ENCODE measurements at regions not wholly inside any gene's neighbourhood (a gene's known extent, or its start where the extent isn't known, plus 50 kb on each side); places are given as distances from the start of the nearest gene placed in this dataset.
A peak's percentile ranks its signal among the peaks of the same experiment; 100 is the strongest.

DNA sequence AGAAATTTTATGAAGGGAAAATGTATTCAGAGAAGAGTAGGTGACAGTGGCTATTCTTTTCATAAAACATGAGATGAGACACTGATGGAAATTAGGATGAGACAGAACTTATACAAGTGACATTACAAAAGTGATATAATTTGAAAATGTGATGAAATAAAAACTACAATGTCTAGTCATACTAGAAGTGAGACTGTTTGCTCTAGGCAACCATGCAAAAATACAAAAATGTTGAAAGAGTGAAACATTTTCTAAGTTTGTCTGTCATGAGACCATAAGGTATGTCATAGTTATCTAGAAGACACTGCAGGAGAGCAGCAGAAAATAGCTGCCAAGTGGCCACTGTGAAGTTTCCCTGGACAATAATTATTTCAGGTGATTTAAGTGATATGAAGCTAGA, 459.5 kb downstream of the DIPK2A start:
- Histone ChIP-seq H3K27ac (ENCODE audit: low read depth, low read length) (no peak overlapping the region), H3K79me2 (ENCODE audit: insufficient read depth, low read length) (no peaks in the 10 kb centered on the region), H2AFZ (ENCODE audit: low read depth, low read length) (no peak overlapping the region), H3K9me3 (ENCODE audit: insufficient read depth, low read depth, low read length) (no peaks in the 10 kb centered on the region), H4K20me1 (ENCODE audit: insufficient read depth, low read length) (no peaks in the 10 kb centered on the region), H3K9ac (ENCODE audit: low read length) (no peak overlapping the region), H3K4me3 (ENCODE audit: insufficient read depth, low read depth, low read length) (no peak overlapping the region), H3K27me3 (ENCODE audit: insufficient read depth, low read length) (no peaks in the 10 kb centered on the region), H3K4me1 (ENCODE audit: insufficient read depth, low read length) (no peaks in the 10 kb centered on the region), H3K36me3 (ENCODE audit: insufficient read depth, low read length) (no peaks in the 10 kb centered on the region), H3K4me2 (ENCODE audit: low read length) (no peak overlapping the region)
- H3K4me3 Mint-ChIP-seq (ENCODE audit: unreplicated experiment), result no peak overlapping the region
- FAIRE-seq (no peak), DNase-seq (ENCODE audit: low read depth) (no peak)
- no peaks in the 10 kb centered on the region for H3K36me3 Mint-ChIP-seq (ENCODE audit: low read depth, unreplicated experiment)
- H3K27me3 Mint-ChIP-seq (ENCODE audit: low read depth, unreplicated experiment), result no peaks in the 10 kb centered on the region
- H3K9me3 Mint-ChIP-seq (ENCODE audit: unreplicated experiment), result no peaks in the 10 kb centered on the region
- H3K27ac Mint-ChIP-seq (ENCODE audit: unreplicated experiment), result no peak overlapping the region
- TF ChIP-seq EZH2 (IDR thresholded peaks at IDR 0.05; ENCODE audit: insufficient read depth, low read length) (no peak), CTCF (IDR thresholded peaks at IDR 0.05; ENCODE audit: insufficient read depth, low read depth, low read length) (no peak)
- H3K4me1 Mint-ChIP-seq (ENCODE audit: low read depth, unreplicated experiment), result no peaks in the 10 kb centered on the region

GRCh38 chr3:144433006-144433405, 461.4 kb downstream of the DIPK2A start:
- no peaks in the 10 kb centered on the region for H3K36me3 ChIP-seq (ENCODE audit: insufficient read depth, low read length)
- no peak for TF ChIP-seq CTCF (IDR thresholded peaks at IDR 0.05; ENCODE audit: insufficient read depth, low read depth, low read length)
- no peak for TF ChIP-seq EZH2 (IDR thresholded peaks at IDR 0.05; ENCODE audit: insufficient read depth, low read length)
- H3K4me2 ChIP-seq (ENCODE audit: low read length), result no peak overlapping the region
- FAIRE-seq (no peak), DNase-seq (ENCODE audit: low read depth) (no peak)
- Mint-ChIP-seq H3K4me3 (ENCODE audit: unreplicated experiment) (no peak overlapping the region), H3K9me3 (ENCODE audit: unreplicated experiment) (no peaks in the 10 kb centered on the region), H3K4me1 (ENCODE audit: low read depth, unreplicated experiment) (no peaks in the 10 kb centered on the region), H3K27me3 (ENCODE audit: low read depth, unreplicated experiment) (no peaks in the 10 kb centered on the region), H3K36me3 (ENCODE audit: low read depth, unreplicated experiment) (no peaks in the 10 kb centered on the region), H3K27ac (ENCODE audit: unreplicated experiment) (no peak overlapping the region)
- H2AFZ ChIP-seq (ENCODE audit: low read depth, low read length), result no peak overlapping the region
- H3K79me2 ChIP-seq (ENCODE audit: insufficient read depth, low read length), result no peaks in the 10 kb centered on the region
- no peak overlapping the region for H3K27ac ChIP-seq (ENCODE audit: low read depth, low read length)
- H3K9me3 ChIP-seq (ENCODE audit: insufficient read depth, low read depth, low read length), result no peaks in the 10 kb centered on the region
- no peak overlapping the region for H3K9ac ChIP-seq (ENCODE audit: low read length)
- no peak overlapping the region for H3K4me3 ChIP-seq (ENCODE audit: insufficient read depth, low read depth, low read length)
- H3K27me3 ChIP-seq (ENCODE audit: insufficient read depth, low read length), result no peaks in the 10 kb centered on the region
- no peaks in the 10 kb centered on the region for H4K20me1 ChIP-seq (ENCODE audit: insufficient read depth, low read length)
- H3K4me1 ChIP-seq (ENCODE audit: insufficient read depth, low read length), result no peaks in the 10 kb centered on the region

DNA sequence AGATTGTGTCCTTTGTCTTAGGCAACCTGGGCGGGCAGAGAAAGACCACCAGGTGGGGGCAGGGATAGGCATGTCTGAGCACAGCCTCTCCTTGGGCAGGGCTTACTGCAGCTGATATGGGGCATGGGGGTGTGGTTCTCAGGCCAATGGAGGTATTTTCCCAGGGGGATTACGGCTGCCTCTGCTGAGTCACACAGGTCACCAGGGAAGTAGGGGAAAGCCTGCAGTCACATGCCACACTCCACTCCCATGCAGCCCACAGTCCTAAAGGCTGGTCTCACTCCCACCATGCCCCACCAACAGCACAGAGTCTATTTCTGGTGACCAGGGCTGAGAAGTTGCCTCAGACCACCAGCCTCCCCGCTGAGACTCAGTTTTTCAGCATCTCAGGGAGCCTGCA, 466.4 kb downstream of the DIPK2A start:
- H3K4me2 ChIP-seq (ENCODE audit: low read length), result no peak overlapping the region
- no peaks in the 10 kb centered on the region for H3K4me1 Mint-ChIP-seq (ENCODE audit: low read depth, unreplicated experiment)
- no peak for FAIRE-seq
- H3K9me3 ChIP-seq (ENCODE audit: insufficient read depth, low read depth, low read length), result no peaks in the 10 kb centered on the region
- H3K4me3 ChIP-seq (ENCODE audit: insufficient read depth, low read depth, low read length), result no peak overlapping the region
- peak overlapping the region; percentile 4 for H3K27ac Mint-ChIP-seq (ENCODE audit: unreplicated experiment)
- no peak overlapping the region for H3K9ac ChIP-seq (ENCODE audit: low read length)
- no peaks in the 10 kb centered on the region for H3K27me3 Mint-ChIP-seq (ENCODE audit: low read depth, unreplicated experiment)
- no peaks in the 10 kb centered on the region for H3K4me1 ChIP-seq (ENCODE audit: insufficient read depth, low read length)
- no peaks in the 10 kb centered on the region for H3K36me3 Mint-ChIP-seq (ENCODE audit: low read depth, unreplicated experiment)
- no peak overlapping the region for H3K4me3 Mint-ChIP-seq (ENCODE audit: unreplicated experiment)
- TF ChIP-seq CTCF (IDR thresholded peaks at IDR 0.05; ENCODE audit: insufficient read depth, low read depth, low read length), result no peak
- TF ChIP-seq EZH2 (IDR thresholded peaks at IDR 0.05; ENCODE audit: insufficient read depth, low read length), result no peak
- no peaks in the 10 kb centered on the region for H3K79me2 ChIP-seq (ENCODE audit: insufficient read depth, low read length)
- H3K27ac ChIP-seq (ENCODE audit: low read depth, low read length), result no peak overlapping the region
- no peak overlapping the region for H2AFZ ChIP-seq (ENCODE audit: low read depth, low read length)
- no peaks in the 10 kb centered on the region for H3K27me3 ChIP-seq (ENCODE audit: insufficient read depth, low read length)
- no peaks in the 10 kb centered on the region for H3K36me3 ChIP-seq (ENCODE audit: insufficient read depth, low read length)
- no peaks in the 10 kb centered on the region for H3K9me3 Mint-ChIP-seq (ENCODE audit: unreplicated experiment)
- no peak for DNase-seq (ENCODE audit: low read depth)
- H4K20me1 ChIP-seq (ENCODE audit: insufficient read depth, low read length), result no peaks in the 10 kb centered on the region

Measured in astrocyte (in vitro differentiated cells and primary cell).